Left lung (tissue), 4 donors: ENCODE measurements at regions not wholly inside any gene's neighbourhood (a gene's known extent, or its start where the extent isn't known, plus 50 kb on each side); places are given as distances from the start of the nearest gene placed in this dataset.
A peak's percentile ranks its signal among the peaks of the same experiment; 100 is the strongest.

Experiments
- ATAC-seq: fragments of 200-7000 bp; cut with Tn5 transposase; one replicate; pipeline ENCODE4 v1.9.1; 2020; ENCODE audit warnings: moderate library complexity
- DNase-seq, 4 donors: peaks; one replicate each; pipeline ENCODE4 v3.0.0-alpha.2; 2013 to 2020
- H3K27ac ChIP-seq, 2 donors: fragments of 200-600 bp; sonication (generic) in 1 of 2; one replicate each; pipeline versions ENCODE4 v1.5.0 to v1.8.0; 2020 to 2021
- H3K27me3 ChIP-seq, 2 donors: fragments of 200-600 bp; sonication (generic) in 1 of 2; one replicate each; pipeline versions ENCODE4 v1.5.0 to v1.8.0; 2020 to 2021
- H3K36me3 ChIP-seq, 2 donors: fragments of 200-600 bp; sonication (generic) in 1 of 2; one replicate each; pipeline versions ENCODE4 v1.5.0 to v1.8.0; 2020 to 2021
- H3K4me1 ChIP-seq, 2 donors: fragments of 200-600 bp; one replicate each; pipeline ENCODE4 v1.8.0; 2021
- H3K4me3 ChIP-seq, 2 donors: fragments of 200-600 bp; sonication (generic) in 1 of 2; one replicate each; pipeline versions ENCODE4 v1.5.0 to v1.8.0; 2020 to 2021; ENCODE audit warnings: mild to moderate bottlenecking in 1 of 2
- H3K9me3 ChIP-seq, 2 donors: fragments of 200-600 bp; sonication (generic) in 1 of 2; one replicate each; pipeline versions ENCODE4 v1.5.0 to v1.8.0; 2020 to 2021
- CTCF ChIP-seq, 2 donors: fragments of 200-600 bp; sonication (generic) in 1 of 2; IDR thresholded peaks; one replicate each; pipeline versions ENCODE4 v1.5.0 to v1.8.0; 2021; ENCODE audit warnings: antibody characterized with exemption in 2 of 2
- intact Hi-C, 2 donors: fragments of 100-400 bp; cut with DNase I; formaldehyde crosslinking; loops; one replicate each; pipeline versions ENCODE4 v1.11.2 to v1.14.2; 2022
- donor health status: DM: no; HTN: yes; CAD: no.
- donor health status: DM: no; HTN: no; CAD: no.

GRCh38 chr10:108184114-108184513 lies 1019.6 kb upstream of the SORCS1 start:
- TF ChIP-seq CTCF (IDR thresholded peaks at IDR 0.05): no peak
- ATAC-seq (peak; percentile 19), DNase-seq (no peak)
- peak overlapping the region in 1 of 2 donors; percentile 8 for H3K27ac ChIP-seq
- intact Hi-C loops: no loop called here
- H3K4me3 ChIP-seq: no peak overlapping the region
- peaks cover 0 to 5% of the 10 kb centered on the region in 2 donors for H3K9me3 ChIP-seq
- H3K36me3 ChIP-seq: no peaks in the 10 kb centered on the region
- H3K27me3 ChIP-seq: no peaks in the 10 kb centered on the region
- no peaks in the 10 kb centered on the region for H3K4me1 ChIP-seq

GRCh38 chr10:108180878-108181277 lies 1016.4 kb upstream of the SORCS1 start:
- intact Hi-C loops: no loop called here
- no peak overlapping the region for H3K4me3 ChIP-seq
- DNase-seq: peak in 1 of 4 donors; percentile 17

GRCh38 chr10:108169846-108170245 lies 1005.3 kb upstream of the SORCS1 start:
- no peak overlapping the region for H3K27ac ChIP-seq
- no peaks in the 10 kb centered on the region for H3K36me3 ChIP-seq
- H3K4me3 ChIP-seq: no peak overlapping the region
- H3K9me3 ChIP-seq: no peaks in the 10 kb centered on the region
- no peak for ATAC-seq
- TF ChIP-seq CTCF (IDR thresholded peaks at IDR 0.05): no peak
- H3K27me3 ChIP-seq: no peaks in the 10 kb centered on the region
- intact Hi-C loops: no loop called here
- H3K4me1 ChIP-seq: no peaks in the 10 kb centered on the region
- no peak for DNase-seq

More at GRCh38 chr10:108180878-108181277, 1016.4 kb upstream of the SORCS1 start:
- Histone ChIP-seq H3K27me3 (no peaks in the 10 kb centered on the region), H3K4me1 (no peaks in the 10 kb centered on the region), H3K36me3 (no peaks in the 10 kb centered on the region), H3K9me3 (peaks cover 0 to 5% of the 10 kb centered on the region in 2 donors), H3K27ac (no peak overlapping the region)
- no peak for TF ChIP-seq CTCF (IDR thresholded peaks at IDR 0.05)
- ATAC-seq: no peak

- no peak for ATAC-seq
- H3K4me1 ChIP-seq: no peaks in the 10 kb centered on the region
- intact Hi-C loops: no loop called here
- H3K4me3 ChIP-seq: no peak overlapping the region
- no peaks in the 10 kb centered on the region for H3K9me3 ChIP-seq
- DNase-seq: no peak
- no peak for TF ChIP-seq CTCF (IDR thresholded peaks at IDR 0.05)
- H3K27ac ChIP-seq: no peak overlapping the region
- no peaks in the 10 kb centered on the region for H3K36me3 ChIP-seq
- no peaks in the 10 kb centered on the region for H3K27me3 ChIP-seq
These were observed 1003.3 kb upstream of the SORCS1 start for GRCh38 chr10:108167766-108168165.

GRCh38 chr10:108166401-108166800 lies 1001.9 kb upstream of the SORCS1 start:
- H3K27me3 ChIP-seq: no peaks in the 10 kb centered on the region
- DNase-seq (no peak), ATAC-seq (no peak)
- H3K4me3 ChIP-seq: no peak overlapping the region
- TF ChIP-seq CTCF (IDR thresholded peaks at IDR 0.05): no peak
- intact Hi-C loops: no loop called here
- H3K27ac ChIP-seq: no peak overlapping the region
- H3K9me3 ChIP-seq: no peaks in the 10 kb centered on the region
- no peaks in the 10 kb centered on the region for H3K36me3 ChIP-seq
- H3K4me1 ChIP-seq: no peaks in the 10 kb centered on the region
